WTC11 (cell line): ENCODE measurements at regions not wholly inside any gene's neighbourhood (a gene's known extent, or its start where the extent isn't known, plus 50 kb on each side); places are given as distances from the start of the nearest gene placed in this dataset.

Experiments used
- ATAC-seq: fragments of 200-7000 bp; cut with Tn5 transposase; 2 replicates; pipeline ENCODE4 v1.10.0; 2021; ENCODE audit warnings: mild to moderate bottlenecking, moderate library complexity
- CTCF ChIA-PET: fragments of 300-600 bp; sonication (Branson Sonifier 250); formaldehyde crosslinking; loops from one replicate; lab custom pipeline; 2021; ENCODE audit warnings: antibody characterized with exemption; lab: Charles Lee
- POLR2A ChIA-PET: fragments of 350-600 bp; sonication (Branson Sonifier 250); formaldehyde crosslinking; loops from one replicate; lab custom pipeline; 2021; ENCODE audit warnings: antibody characterized with exemption; lab: Charles Lee
- DNase-seq: peaks from one replicate; pipeline ENCODE4 v3.0.0; 2021; ENCODE audit warnings: low spot score
- H3K27ac Mint-ChIP-seq: 2 replicates; pipeline ENCODE4 v1.8.0; 2021; ENCODE audit warnings: mixed read lengths
- H3K27me3 Mint-ChIP-seq: 2 replicates; pipeline ENCODE4 v1.8.0; 2021; ENCODE audit warnings: low read depth, mild to moderate bottlenecking, moderate library complexity, mixed read lengths
- H3K36me3 Mint-ChIP-seq: 2 replicates; pipeline ENCODE4 v1.8.0; 2021; ENCODE audit warnings: mixed read lengths
- H3K4me1 Mint-ChIP-seq: 2 replicates; pipeline ENCODE4 v1.8.0; 2022; ENCODE audit warnings: mixed read lengths
- H3K4me3 Mint-ChIP-seq: 2 replicates; pipeline ENCODE4 v1.8.0; 2021; ENCODE audit warnings: mild to moderate bottlenecking, moderate library complexity, mixed read lengths
- H3K9me3 Mint-ChIP-seq: 2 replicates; pipeline ENCODE4 v1.8.0; 2021; ENCODE audit warnings: mixed read lengths
- EMX1 ChIP-seq: fragments of 250-450 bp; sonication (Bioruptor Pico); IDR thresholded peaks from 2 replicates; pipeline ENCODE4 v1.8.0; 2021; ENCODE audit warnings: mild to moderate bottlenecking
- FOXJ3 ChIP-seq: sonication (generic); formaldehyde crosslinking; IDR thresholded peaks from 2 replicates; pipeline ENCODE4 v1.9.0; 2021; ENCODE audit warnings: missing genetic modification reagents, mild to moderate bottlenecking, borderline replicate concordance
- JAZF1 ChIP-seq: fragments of 250-450 bp; sonication (Bioruptor Pico); IDR thresholded peaks from 2 replicates; pipeline ENCODE4 v1.9.0; 2021; ENCODE audit warnings: moderate library complexity, mild to moderate bottlenecking, inconsistent platforms
- MYBL2 ChIP-seq: sonication (generic); formaldehyde crosslinking; IDR thresholded peaks from 2 replicates; pipeline ENCODE4 v1.8.1; 2023; ENCODE audit warnings: mild to moderate bottlenecking, moderate library complexity, missing genetic modification reagents
- NR1H2 ChIP-seq: sonication (generic); formaldehyde crosslinking; IDR thresholded peaks from 2 replicates; pipeline ENCODE4 v1.9.0; 2021; ENCODE audit warnings: mild to moderate bottlenecking, moderate library complexity, missing genetic modification reagents
- RORB ChIP-seq: fragments of 250-450 bp; sonication (Bioruptor Pico); IDR thresholded peaks from 2 replicates; pipeline ENCODE4 v1.9.0; 2021; ENCODE audit warnings: mild to moderate bottlenecking
- SOX15 ChIP-seq: fragments of 250-450 bp; sonication (Bioruptor Pico); IDR thresholded peaks from 2 replicates; pipeline ENCODE4 v1.9.0; 2021; ENCODE audit warnings: mild to moderate bottlenecking
- TCF7 ChIP-seq: sonication (generic); formaldehyde crosslinking; IDR thresholded peaks from 2 replicates; pipeline ENCODE4 v1.8.0; 2022; ENCODE audit warnings: mild to moderate bottlenecking, low read depth, missing genetic modification reagents, moderate library complexity
- ZNF263 ChIP-seq: sonication (generic); formaldehyde crosslinking; IDR thresholded peaks from 2 replicates; pipeline ENCODE4 v1.8.1; 2022; ENCODE audit warnings: low read depth, mild to moderate bottlenecking, moderate library complexity, missing genetic modification reagents
- ZNF396 ChIP-seq: fragments of 250-450 bp; sonication (Bioruptor Pico); IDR thresholded peaks from 2 replicates; pipeline ENCODE4 v1.8.0; 2021; ENCODE audit warnings: mild to moderate bottlenecking, moderate library complexity, borderline replicate concordance
- ZNF423 ChIP-seq: fragments of 250-450 bp; sonication (Bioruptor Pico); IDR thresholded peaks from 2 replicates; pipeline ENCODE4 v2.1.2; 2022; ENCODE audit warnings: mild to moderate bottlenecking, moderate library complexity
- TF ChIP-seq, protein P1 (sequence below): fragments of 250-450 bp; sonication (Bioruptor Pico); conservative IDR thresholded peaks from 2 replicates; pipeline ENCODE4 v1.9.0; 2021; ENCODE audit warnings: mild to moderate bottlenecking
- TF ChIP-seq, protein P2 (sequence below): fragments of 250-450 bp; sonication (Bioruptor Pico); IDR thresholded peaks from 2 replicates; pipeline ENCODE4 v1.9.0; 2021; ENCODE audit warnings: mild to moderate bottlenecking, borderline replicate concordance
- TF ChIP-seq, protein P3 (sequence below): sonication (generic); formaldehyde crosslinking; IDR thresholded peaks from 2 replicates; pipeline ENCODE4 v1.8.1; 2023; ENCODE audit warnings: mild to moderate bottlenecking, moderate library complexity, missing genetic modification reagents
- TF ChIP-seq, protein P4 (sequence below): sonication (generic); formaldehyde crosslinking; IDR thresholded peaks from 2 replicates; pipeline ENCODE4 v1.8.0; 2022; ENCODE audit warnings: mild to moderate bottlenecking, missing genetic modification reagents
- TF ChIP-seq, protein P5 (sequence below): fragments of 250-450 bp; sonication (Bioruptor Pico); IDR thresholded peaks from 2 replicates; pipeline ENCODE4 v1.9.0; 2021; ENCODE audit warnings: moderate library complexity, mild to moderate bottlenecking, inconsistent platforms, borderline replicate concordance
- TF ChIP-seq, protein P6 (sequence below): sonication (generic); formaldehyde crosslinking; IDR thresholded peaks from 2 replicates; pipeline ENCODE4 v1.8.1; 2022; ENCODE audit warnings: mild to moderate bottlenecking, missing genetic modification reagents, moderate library complexity, borderline replicate concordance
- TF ChIP-seq, protein P7 (sequence below): sonication (generic); formaldehyde crosslinking; IDR thresholded peaks from 2 replicates; pipeline ENCODE4 v1.8.1; 2022; ENCODE audit warnings: low read depth, mild to moderate bottlenecking, moderate library complexity, missing genetic modification reagents, borderline replicate concordance

DNA sequence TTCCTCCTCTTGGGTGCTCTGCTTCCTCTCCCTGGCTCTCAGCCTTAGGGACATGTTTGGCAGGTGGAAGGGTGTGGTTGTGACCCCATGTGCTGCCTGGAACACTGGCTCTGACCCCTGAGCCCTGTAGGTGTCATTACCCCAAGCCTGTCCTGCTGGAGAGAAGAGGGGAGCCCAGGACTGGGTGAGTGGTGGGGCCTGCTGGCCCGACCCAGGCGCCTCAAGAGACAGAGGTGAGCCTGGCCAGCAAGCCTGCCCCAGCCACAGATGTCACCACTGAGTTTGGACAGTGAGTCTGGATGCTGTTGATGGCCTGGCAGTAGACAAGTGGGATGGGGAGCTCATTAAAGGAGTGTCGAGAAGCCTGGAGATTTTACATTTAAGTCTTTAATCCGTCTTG, 1112.2 kb downstream of the BRD1 start:
- ChIA-PET CTCF (no interaction called here), POLR2A (no interaction called here)
- Mint-ChIP-seq H3K27me3 (no peaks in the 10 kb centered on the region), H3K4me3 (no peak overlapping the region), H3K36me3 (peaks cover 13% of the 10 kb centered on the region), H3K27ac (no peak overlapping the region), H3K9me3 (peaks cover 12% of the 10 kb centered on the region), H3K4me1 (peaks cover 21% of the 10 kb centered on the region)
- no peak for ATAC-seq
- TF ChIP-seq, protein P1, sequence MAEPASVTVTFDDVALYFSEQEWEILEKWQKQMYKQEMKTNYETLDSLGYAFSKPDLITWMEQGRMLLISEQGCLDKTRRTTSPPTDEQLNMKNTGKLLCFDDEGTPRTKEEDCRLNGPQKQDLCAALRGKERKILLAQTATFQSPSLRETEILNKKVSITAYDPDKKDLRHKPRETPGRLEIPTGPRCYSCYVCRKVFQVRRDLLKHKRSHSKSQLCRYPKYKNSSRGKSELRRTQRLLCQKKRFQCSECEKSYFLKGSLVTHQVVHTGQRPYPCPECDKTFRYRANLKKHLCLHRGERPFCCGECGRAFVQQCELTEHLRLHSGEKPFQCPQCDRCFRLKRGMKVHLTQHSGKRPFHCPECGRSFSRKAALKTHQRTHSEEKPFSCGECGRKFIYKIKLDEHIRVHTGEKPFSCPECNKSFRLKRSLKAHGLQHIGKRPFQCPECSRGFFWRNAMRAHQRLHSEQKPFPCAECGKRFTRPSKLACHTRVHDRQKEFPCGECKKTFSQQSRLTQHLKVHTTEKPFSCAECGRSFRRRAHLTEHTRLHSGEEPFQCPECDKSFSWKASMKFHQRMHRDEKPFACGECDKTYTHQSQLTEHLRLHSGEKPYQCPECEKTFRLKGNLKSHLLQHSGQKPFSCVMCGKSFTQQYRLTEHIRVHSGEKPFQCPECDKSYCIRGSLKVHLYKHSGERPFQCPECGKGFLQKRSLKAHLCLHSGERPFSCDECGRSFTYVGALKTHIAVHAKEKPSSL (CRISPR knock-in tag): no peak
- TF ChIP-seq ZNF263 (CRISPR knock-in tag): no peak
- TF ChIP-seq, protein P2, sequence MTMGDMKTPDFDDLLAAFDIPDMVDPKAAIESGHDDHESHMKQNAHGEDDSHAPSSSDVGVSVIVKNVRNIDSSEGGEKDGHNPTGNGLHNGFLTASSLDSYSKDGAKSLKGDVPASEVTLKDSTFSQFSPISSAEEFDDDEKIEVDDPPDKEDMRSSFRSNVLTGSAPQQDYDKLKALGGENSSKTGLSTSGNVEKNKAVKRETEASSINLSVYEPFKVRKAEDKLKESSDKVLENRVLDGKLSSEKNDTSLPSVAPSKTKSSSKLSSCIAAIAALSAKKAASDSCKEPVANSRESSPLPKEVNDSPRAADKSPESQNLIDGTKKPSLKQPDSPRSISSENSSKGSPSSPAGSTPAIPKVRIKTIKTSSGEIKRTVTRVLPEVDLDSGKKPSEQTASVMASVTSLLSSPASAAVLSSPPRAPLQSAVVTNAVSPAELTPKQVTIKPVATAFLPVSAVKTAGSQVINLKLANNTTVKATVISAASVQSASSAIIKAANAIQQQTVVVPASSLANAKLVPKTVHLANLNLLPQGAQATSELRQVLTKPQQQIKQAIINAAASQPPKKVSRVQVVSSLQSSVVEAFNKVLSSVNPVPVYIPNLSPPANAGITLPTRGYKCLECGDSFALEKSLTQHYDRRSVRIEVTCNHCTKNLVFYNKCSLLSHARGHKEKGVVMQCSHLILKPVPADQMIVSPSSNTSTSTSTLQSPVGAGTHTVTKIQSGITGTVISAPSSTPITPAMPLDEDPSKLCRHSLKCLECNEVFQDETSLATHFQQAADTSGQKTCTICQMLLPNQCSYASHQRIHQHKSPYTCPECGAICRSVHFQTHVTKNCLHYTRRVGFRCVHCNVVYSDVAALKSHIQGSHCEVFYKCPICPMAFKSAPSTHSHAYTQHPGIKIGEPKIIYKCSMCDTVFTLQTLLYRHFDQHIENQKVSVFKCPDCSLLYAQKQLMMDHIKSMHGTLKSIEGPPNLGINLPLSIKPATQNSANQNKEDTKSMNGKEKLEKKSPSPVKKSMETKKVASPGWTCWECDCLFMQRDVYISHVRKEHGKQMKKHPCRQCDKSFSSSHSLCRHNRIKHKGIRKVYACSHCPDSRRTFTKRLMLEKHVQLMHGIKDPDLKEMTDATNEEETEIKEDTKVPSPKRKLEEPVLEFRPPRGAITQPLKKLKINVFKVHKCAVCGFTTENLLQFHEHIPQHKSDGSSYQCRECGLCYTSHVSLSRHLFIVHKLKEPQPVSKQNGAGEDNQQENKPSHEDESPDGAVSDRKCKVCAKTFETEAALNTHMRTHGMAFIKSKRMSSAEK: no peak
- TF ChIP-seq, protein P3, sequence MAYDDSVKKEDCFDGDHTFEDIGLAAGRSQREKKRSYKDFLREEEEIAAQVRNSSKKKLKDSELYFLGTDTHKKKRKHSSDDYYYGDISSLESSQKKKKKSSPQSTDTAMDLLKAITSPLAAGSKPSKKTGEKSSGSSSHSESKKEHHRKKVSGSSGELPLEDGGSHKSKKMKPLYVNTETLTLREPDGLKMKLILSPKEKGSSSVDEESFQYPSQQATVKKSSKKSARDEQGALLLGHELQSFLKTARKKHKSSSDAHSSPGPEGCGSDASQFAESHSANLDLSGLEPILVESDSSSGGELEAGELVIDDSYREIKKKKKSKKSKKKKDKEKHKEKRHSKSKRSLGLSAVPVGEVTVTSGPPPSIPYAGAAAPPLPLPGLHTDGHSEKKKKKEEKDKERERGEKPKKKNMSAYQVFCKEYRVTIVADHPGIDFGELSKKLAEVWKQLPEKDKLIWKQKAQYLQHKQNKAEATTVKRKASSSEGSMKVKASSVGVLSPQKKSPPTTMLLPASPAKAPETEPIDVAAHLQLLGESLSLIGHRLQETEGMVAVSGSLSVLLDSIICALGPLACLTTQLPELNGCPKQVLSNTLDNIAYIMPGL (CRISPR knock-in tag): no peak
- TF ChIP-seq RORB (CRISPR knock-in tag): no peak
- TF ChIP-seq NR1H2 (CRISPR knock-in tag): no peak
- TF ChIP-seq EMX1 (CRISPR knock-in tag): no peak
- no peak for TF ChIP-seq SOX15 (CRISPR knock-in tag)
- DNase-seq: no peak

DNA sequence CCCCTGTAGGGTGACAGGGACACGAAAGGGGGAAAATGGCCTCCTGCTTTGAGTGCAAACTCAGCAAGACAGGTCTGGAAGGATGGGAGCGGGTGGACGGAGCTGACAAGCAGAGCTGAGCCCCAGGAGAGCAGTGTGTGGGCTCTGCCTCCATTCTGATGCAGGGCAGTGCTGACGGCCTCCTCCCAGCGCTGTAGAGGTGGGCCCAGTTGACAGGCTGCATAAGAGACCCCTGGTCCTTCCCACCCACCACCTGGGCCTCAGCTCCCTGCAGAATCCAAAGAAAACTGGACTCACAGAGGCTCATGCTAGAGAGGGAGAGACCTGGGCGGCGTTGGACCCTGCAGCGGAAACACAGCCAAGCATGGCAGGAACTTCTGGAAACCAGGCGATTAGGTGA, 1113.4 kb downstream of the BRD1 start:
- H3K9me3 Mint-ChIP-seq: peaks cover 12% of the 10 kb centered on the region
- POLR2A ChIA-PET: no interaction called here
- ATAC-seq: no peak
- no peak overlapping the region for H3K27ac Mint-ChIP-seq
- H3K4me1 Mint-ChIP-seq: peaks cover 16% of the 10 kb centered on the region
- H3K27me3 Mint-ChIP-seq: no peaks in the 10 kb centered on the region
- CTCF ChIA-PET: no interaction called here
- H3K36me3 Mint-ChIP-seq: peaks cover 13% of the 10 kb centered on the region
- no peak for DNase-seq
- H3K4me3 Mint-ChIP-seq: no peak overlapping the region
- TF ChIP-seq FOXJ3 (CRISPR knock-in tag) (no peak), MYBL2 (CRISPR knock-in tag) (no peak), ZNF423 (CRISPR knock-in tag) (no peak), ZNF396 (CRISPR knock-in tag) (no peak), EMX1 (CRISPR knock-in tag) (no peak), TCF7 (no peak), JAZF1 (no peak)
- TF ChIP-seq, protein P4, sequence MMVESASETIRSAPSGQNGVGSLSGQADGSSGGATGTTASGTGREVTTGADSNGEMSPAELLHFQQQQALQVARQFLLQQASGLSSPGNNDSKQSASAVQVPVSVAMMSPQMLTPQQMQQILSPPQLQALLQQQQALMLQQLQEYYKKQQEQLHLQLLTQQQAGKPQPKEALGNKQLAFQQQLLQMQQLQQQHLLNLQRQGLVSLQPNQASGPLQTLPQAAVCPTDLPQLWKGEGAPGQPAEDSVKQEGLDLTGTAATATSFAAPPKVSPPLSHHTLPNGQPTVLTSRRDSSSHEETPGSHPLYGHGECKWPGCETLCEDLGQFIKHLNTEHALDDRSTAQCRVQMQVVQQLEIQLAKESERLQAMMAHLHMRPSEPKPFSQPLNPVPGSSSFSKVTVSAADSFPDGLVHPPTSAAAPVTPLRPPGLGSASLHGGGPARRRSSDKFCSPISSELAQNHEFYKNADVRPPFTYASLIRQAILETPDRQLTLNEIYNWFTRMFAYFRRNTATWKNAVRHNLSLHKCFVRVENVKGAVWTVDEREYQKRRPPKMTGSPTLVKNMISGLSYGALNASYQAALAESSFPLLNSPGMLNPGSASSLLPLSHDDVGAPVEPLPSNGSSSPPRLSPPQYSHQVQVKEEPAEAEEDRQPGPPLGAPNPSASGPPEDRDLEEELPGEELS: no peak
- TF ChIP-seq, protein P5, sequence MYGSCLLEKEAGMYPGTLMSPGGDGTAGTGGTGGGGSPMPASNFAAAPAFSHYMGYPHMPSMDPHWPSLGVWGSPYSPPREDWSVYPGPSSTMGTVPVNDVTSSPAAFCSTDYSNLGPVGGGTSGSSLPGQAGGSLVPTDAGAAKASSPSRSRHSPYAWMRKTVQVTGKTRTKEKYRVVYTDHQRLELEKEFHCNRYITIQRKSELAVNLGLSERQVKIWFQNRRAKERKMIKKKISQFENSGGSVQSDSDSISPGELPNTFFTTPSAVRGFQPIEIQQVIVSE (CRISPR knock-in tag): no peak
- TF ChIP-seq, protein P1 (CRISPR knock-in tag): no peak
- TF ChIP-seq, protein P6, sequence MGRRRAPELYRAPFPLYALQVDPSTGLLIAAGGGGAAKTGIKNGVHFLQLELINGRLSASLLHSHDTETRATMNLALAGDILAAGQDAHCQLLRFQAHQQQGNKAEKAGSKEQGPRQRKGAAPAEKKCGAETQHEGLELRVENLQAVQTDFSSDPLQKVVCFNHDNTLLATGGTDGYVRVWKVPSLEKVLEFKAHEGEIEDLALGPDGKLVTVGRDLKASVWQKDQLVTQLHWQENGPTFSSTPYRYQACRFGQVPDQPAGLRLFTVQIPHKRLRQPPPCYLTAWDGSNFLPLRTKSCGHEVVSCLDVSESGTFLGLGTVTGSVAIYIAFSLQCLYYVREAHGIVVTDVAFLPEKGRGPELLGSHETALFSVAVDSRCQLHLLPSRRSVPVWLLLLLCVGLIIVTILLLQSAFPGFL (CRISPR knock-in tag): no peak
- TF ChIP-seq, protein P7, sequence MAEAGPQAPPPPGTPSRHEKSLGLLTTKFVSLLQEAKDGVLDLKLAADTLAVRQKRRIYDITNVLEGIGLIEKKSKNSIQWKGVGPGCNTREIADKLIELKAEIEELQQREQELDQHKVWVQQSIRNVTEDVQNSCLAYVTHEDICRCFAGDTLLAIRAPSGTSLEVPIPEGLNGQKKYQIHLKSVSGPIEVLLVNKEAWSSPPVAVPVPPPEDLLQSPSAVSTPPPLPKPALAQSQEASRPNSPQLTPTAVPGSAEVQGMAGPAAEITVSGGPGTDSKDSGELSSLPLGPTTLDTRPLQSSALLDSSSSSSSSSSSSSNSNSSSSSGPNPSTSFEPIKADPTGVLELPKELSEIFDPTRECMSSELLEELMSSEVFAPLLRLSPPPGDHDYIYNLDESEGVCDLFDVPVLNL: no peak
